Activated T-helper 1 cell treated with anti-CD3 and anti-CD28 coated beads, Interleukin-12 subunit alpha, Interleukin-12 subunit beta, Interleukin-2, Interleukin-4 antibody, amounts not matched to agents 30 ng/mL and 10 ng/mL and 1 ng/mL, durations not matched to agents 14 hours and 24 hours and 36 hours (primary cell): ENCODE measurements at regions not wholly inside any gene's neighbourhood (a gene's known extent, or its start where the extent isn't known, plus 50 kb on each side); places are given as distances from the start of the nearest gene placed in this dataset.
"Not testable (repeated sequence)": the region's sequence is repeated elsewhere in the genome, so short reads cannot be mapped to it uniquely, and the experiment has no call there.

Source experiments
- DNase-seq: peaks from one replicate; pipeline ENCODE4 v3.0.0; 2021; ENCODE audit warnings: low spot score
- H3K27ac Mint-ChIP-seq: one replicate; pipeline ENCODE4 v1.8.0; 2021; ENCODE audit warnings: mild to moderate bottlenecking, mixed read lengths
- H3K27me3 Mint-ChIP-seq: one replicate; pipeline ENCODE4 v1.8.0; 2022; ENCODE audit warnings: mild to moderate bottlenecking, moderate library complexity, mixed read lengths; ENCODE audit not compliant: insufficient read depth
- H3K36me3 Mint-ChIP-seq: one replicate; pipeline ENCODE4 v1.8.0; 2021; ENCODE audit warnings: low read depth, mixed read lengths
- H3K4me1 Mint-ChIP-seq: one replicate; pipeline ENCODE4 v1.8.0; 2021; ENCODE audit warnings: low read depth, mixed read lengths
- H3K4me3 Mint-ChIP-seq: one replicate; pipeline ENCODE4 v1.8.0; 2021; ENCODE audit warnings: mild to moderate bottlenecking, moderate library complexity, mixed read lengths
- H3K9me3 Mint-ChIP-seq: one replicate; pipeline ENCODE4 v1.8.0; 2021; ENCODE audit warnings: mixed read lengths
- intact Hi-C: fragments of 100-400 bp; cut with micrococcal nuclease; formaldehyde crosslinking; loops from one replicate; pipeline ENCODE4 v1.15.1; 2024

- H3K4me1 Mint-ChIP-seq, result peaks cover 34% of the 10 kb centered on the region
- peaks cover 22% of the 10 kb centered on the region for H3K36me3 Mint-ChIP-seq
- intact Hi-C loops, result no loop called here
- no peak overlapping the region for H3K27ac Mint-ChIP-seq
- H3K27me3 Mint-ChIP-seq, result no peaks in the 10 kb centered on the region
- H3K4me3 Mint-ChIP-seq, result no peak overlapping the region
- H3K9me3 Mint-ChIP-seq, result peaks cover 7% of the 10 kb centered on the region
- no peak for DNase-seq
Measured at GRCh38 chr21:14672466-14672865, 126.4 kb upstream of the SAMSN1 start.

GRCh38 chr21:14670409-14670808, 124.3 kb upstream of the SAMSN1 start:
- no peaks in the 10 kb centered on the region for H3K27me3 Mint-ChIP-seq
- no peak overlapping the region for H3K4me3 Mint-ChIP-seq
- DNase-seq, result no peak
- peaks cover 7% of the 10 kb centered on the region for H3K9me3 Mint-ChIP-seq
- intact Hi-C loops, result no loop called here
- no peak overlapping the region for H3K27ac Mint-ChIP-seq
- peaks cover 13% of the 10 kb centered on the region for H3K4me1 Mint-ChIP-seq
- H3K36me3 Mint-ChIP-seq, result peaks cover 13% of the 10 kb centered on the region

- H3K27me3 Mint-ChIP-seq, H3K4me3 Mint-ChIP-seq, intact Hi-C loops, H3K27ac Mint-ChIP-seq, DNase-seq, H3K4me1 Mint-ChIP-seq: not testable (repeated sequence)
- H3K9me3 Mint-ChIP-seq, result peaks cover 13% of the 10 kb centered on the region
- H3K36me3 Mint-ChIP-seq, result peaks cover 15% of the 10 kb centered on the region
Measured at GRCh38 chr21:14669092-14669491, 123.0 kb upstream of the SAMSN1 start.

- Mint-ChIP-seq H3K27ac (no peak overlapping the region), H3K4me3 (no peak overlapping the region), H3K36me3 (no peaks in the 10 kb centered on the region), H3K4me1 (no peaks in the 10 kb centered on the region), H3K9me3 (peaks cover 7% of the 10 kb centered on the region), H3K27me3 (no peaks in the 10 kb centered on the region)
- intact Hi-C loops, result no loop called here
- DNase-seq, result no peak
Measured at GRCh38 chr21:14657241-14658008, 111.3 kb upstream of the SAMSN1 start.

- no peaks in the 10 kb centered on the region for H3K27me3 Mint-ChIP-seq
- H3K36me3 Mint-ChIP-seq, result peaks cover 8% of the 10 kb centered on the region
- intact Hi-C loops, result no loop called here
- no peak overlapping the region for H3K4me3 Mint-ChIP-seq
- no peak for DNase-seq
- no peaks in the 10 kb centered on the region for H3K4me1 Mint-ChIP-seq
- H3K9me3 Mint-ChIP-seq, result peaks cover 38% of the 10 kb centered on the region
- H3K27ac Mint-ChIP-seq, result no peak overlapping the region
Measured at GRCh38 chr21:14646893-14647292, 100.8 kb upstream of the SAMSN1 start.

- H3K36me3 Mint-ChIP-seq, result peaks cover 6% of the 10 kb centered on the region
Measured at GRCh38 chr21:14645702-14646101, 99.6 kb upstream of the SAMSN1 start.

GRCh38 chr21:14632359-14632758, 86.2 kb upstream of the SAMSN1 start:
- Mint-ChIP-seq H3K4me3 (no peak overlapping the region), H3K4me1 (peaks cover 14% of the 10 kb centered on the region), H3K36me3 (peaks cover 5% of the 10 kb centered on the region), H3K9me3 (peaks cover 31% of the 10 kb centered on the region), H3K27ac (no peak overlapping the region), H3K27me3 (peaks cover 2% of the 10 kb centered on the region)
- no peak for DNase-seq
- intact Hi-C loops, result loop anchor here (5.0 kb wide), 2 partner anchors 105 to 180 kb away; no protein-coding TSS in a partner anchor

More at GRCh38 chr21:14645702-14646101, 99.6 kb upstream of the SAMSN1 start:
- Mint-ChIP-seq H3K27ac (no peak overlapping the region), H3K4me1 (no peaks in the 10 kb centered on the region), H3K9me3 (peaks cover 33% of the 10 kb centered on the region), H3K27me3 (no peaks in the 10 kb centered on the region), H3K4me3 (no peak overlapping the region)
- intact Hi-C loops, result no loop called here
- DNase-seq, result no peak

GRCh38 chr21:14630556-14631069, 84.5 kb upstream of the SAMSN1 start:
- H3K27me3 Mint-ChIP-seq, result peaks cover 2% of the 10 kb centered on the region
- intact Hi-C loops, result loop anchor here (1.0 to 5.0 kb wide), 7 partner anchors 10 to 178 kb away; no protein-coding TSS in a partner anchor
- peaks cover 38% of the 10 kb centered on the region for H3K9me3 Mint-ChIP-seq
- peaks cover 4% of the 10 kb centered on the region for H3K36me3 Mint-ChIP-seq
- no peak for DNase-seq
- no peak overlapping the region for H3K4me3 Mint-ChIP-seq
- H3K4me1 Mint-ChIP-seq, result peaks cover 14% of the 10 kb centered on the region
- H3K27ac Mint-ChIP-seq, result peak overlapping the region; percentile 72

- peaks cover 6% of the 10 kb centered on the region for H3K36me3 Mint-ChIP-seq
- no peak overlapping the region for H3K27ac Mint-ChIP-seq
- H3K27me3 Mint-ChIP-seq, result peaks cover 2% of the 10 kb centered on the region
- H3K4me1 Mint-ChIP-seq, result peaks cover 14% of the 10 kb centered on the region
- intact Hi-C loops, result no loop called here
- peaks cover 39% of the 10 kb centered on the region for H3K9me3 Mint-ChIP-seq
- no peak overlapping the region for H3K4me3 Mint-ChIP-seq
- no peak for DNase-seq
Measured at GRCh38 chr21:14629461-14629860, 83.3 kb upstream of the SAMSN1 start.

- Mint-ChIP-seq H3K4me1 (peaks cover 19% of the 10 kb centered on the region), H3K9me3 (peaks cover 56% of the 10 kb centered on the region), H3K36me3 (peaks cover 25% of the 10 kb centered on the region)
- DNase-seq, H3K27ac Mint-ChIP-seq, H3K27me3 Mint-ChIP-seq, intact Hi-C loops, H3K4me3 Mint-ChIP-seq: not testable (repeated sequence)
Measured at GRCh38 chr21:14623079-14623478, 77.0 kb upstream of the SAMSN1 start.

- intact Hi-C loops, result loop anchor here (1.0 to 2.0 kb wide), 6 partner anchors 10 to 86 kb away; no protein-coding TSS in a partner anchor
- peaks cover 3% of the 10 kb centered on the region for H3K27me3 Mint-ChIP-seq
- peaks cover 37% of the 10 kb centered on the region for H3K4me1 Mint-ChIP-seq
- peaks cover 40% of the 10 kb centered on the region for H3K9me3 Mint-ChIP-seq
- DNase-seq, result peak; percentile 4
- peak overlapping the region; percentile 74 for H3K27ac Mint-ChIP-seq
- peaks cover 19% of the 10 kb centered on the region for H3K36me3 Mint-ChIP-seq
- no peak overlapping the region for H3K4me3 Mint-ChIP-seq
Measured at GRCh38 chr21:14620152-14620551, 74.0 kb upstream of the SAMSN1 start.

GRCh38 chr21:14617871-14618270, 71.8 kb upstream of the SAMSN1 start:
- H3K27me3 Mint-ChIP-seq, result peaks cover 3% of the 10 kb centered on the region
- intact Hi-C loops, result loop anchor here (5.0 kb wide), 1 partner anchor 91 kb away; no protein-coding TSS in a partner anchor
- H3K9me3 Mint-ChIP-seq, result peaks cover 24% of the 10 kb centered on the region
- H3K4me1 Mint-ChIP-seq, result peaks cover 37% of the 10 kb centered on the region
- peaks cover 15% of the 10 kb centered on the region for H3K36me3 Mint-ChIP-seq
- no peak overlapping the region for H3K27ac Mint-ChIP-seq
- no peak overlapping the region for H3K4me3 Mint-ChIP-seq
- DNase-seq, result no peak

- Mint-ChIP-seq H3K4me3 (no peak overlapping the region), H3K27ac (no peak overlapping the region), H3K4me1 (peaks cover 37% of the 10 kb centered on the region), H3K36me3 (peaks cover 11% of the 10 kb centered on the region), H3K9me3 (peaks cover 19% of the 10 kb centered on the region), H3K27me3 (peaks cover 3% of the 10 kb centered on the region)
- DNase-seq, result no peak
- intact Hi-C loops, result loop anchor here (5.0 kb wide), 1 partner anchor 90 kb away; no protein-coding TSS in a partner anchor
Measured at GRCh38 chr21:14617040-14617393, 70.9 kb upstream of the SAMSN1 start.
